Lower leg skin (tissue), 3 donors: ENCODE measurements at regions not wholly inside any gene's neighbourhood (a gene's known extent, or its start where the extent isn't known, plus 50 kb on each side); places are given as distances from the start of the nearest gene placed in this dataset.

Source experiments
- POLR2A ChIP-seq, 2 donors: fragments of 450-650 bp; IDR thresholded peaks; one replicate each; pipeline ENCODE4 v1.6.1; 2016 to 2017; ENCODE audit warnings: antibody characterized with exemption in 2 of 2, mild to moderate bottlenecking in 1 of 2, moderate library complexity in 1 of 2
- TF ChIP-seq, protein P1 (sequence below), 3 donors: fragments of 450-650 bp; IDR thresholded peaks; one replicate each; pipeline ENCODE4 v1.5.1; 2016; ENCODE audit warnings: antibody characterized with exemption in 3 of 3, mild to moderate bottlenecking in 3 of 3, moderate library complexity in 2 of 3

DNA sequence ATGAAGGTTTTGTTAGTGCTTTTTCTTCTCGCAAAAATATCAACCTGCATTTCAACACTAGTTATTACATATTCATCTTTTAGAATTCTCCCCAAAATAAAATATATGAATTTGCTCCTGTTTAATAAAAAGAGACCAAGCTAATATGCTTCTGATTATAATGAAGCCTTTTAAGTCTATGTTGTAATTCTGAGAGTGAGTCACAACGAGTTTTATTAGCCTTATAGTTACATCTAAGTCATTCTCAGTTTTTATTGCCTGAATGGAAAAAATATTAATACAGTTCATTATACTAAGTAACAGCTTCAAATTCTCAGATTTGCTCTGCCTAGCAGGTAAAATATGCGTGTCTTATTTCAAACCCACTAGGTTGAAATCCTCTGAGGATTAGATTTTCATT lies 152.4 kb upstream of the CELF2 start:
- TF ChIP-seq POLR2A (IDR thresholded peaks at IDR 0.05): no peak
- TF ChIP-seq, protein P1, sequence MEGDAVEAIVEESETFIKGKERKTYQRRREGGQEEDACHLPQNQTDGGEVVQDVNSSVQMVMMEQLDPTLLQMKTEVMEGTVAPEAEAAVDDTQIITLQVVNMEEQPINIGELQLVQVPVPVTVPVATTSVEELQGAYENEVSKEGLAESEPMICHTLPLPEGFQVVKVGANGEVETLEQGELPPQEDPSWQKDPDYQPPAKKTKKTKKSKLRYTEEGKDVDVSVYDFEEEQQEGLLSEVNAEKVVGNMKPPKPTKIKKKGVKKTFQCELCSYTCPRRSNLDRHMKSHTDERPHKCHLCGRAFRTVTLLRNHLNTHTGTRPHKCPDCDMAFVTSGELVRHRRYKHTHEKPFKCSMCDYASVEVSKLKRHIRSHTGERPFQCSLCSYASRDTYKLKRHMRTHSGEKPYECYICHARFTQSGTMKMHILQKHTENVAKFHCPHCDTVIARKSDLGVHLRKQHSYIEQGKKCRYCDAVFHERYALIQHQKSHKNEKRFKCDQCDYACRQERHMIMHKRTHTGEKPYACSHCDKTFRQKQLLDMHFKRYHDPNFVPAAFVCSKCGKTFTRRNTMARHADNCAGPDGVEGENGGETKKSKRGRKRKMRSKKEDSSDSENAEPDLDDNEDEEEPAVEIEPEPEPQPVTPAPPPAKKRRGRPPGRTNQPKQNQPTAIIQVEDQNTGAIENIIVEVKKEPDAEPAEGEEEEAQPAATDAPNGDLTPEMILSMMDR (IDR thresholded peaks at IDR 0.05): no peak
